Brain pericyte (primary cell): ENCODE measurements at regions not wholly inside any gene's neighbourhood (a gene's known extent, or its start where the extent isn't known, plus 50 kb on each side); places are given as distances from the start of the nearest gene placed in this dataset.
"Not testable (repeated sequence)": the region's sequence is repeated elsewhere in the genome, so short reads cannot be mapped to it uniquely, and the experiment has no call there.

Experiments used
- DNase-seq: peaks from one replicate; pipeline ENCODE4 v3.0.0-alpha.2; 2012; ENCODE audit warnings: low read depth, low spot score

DNA sequence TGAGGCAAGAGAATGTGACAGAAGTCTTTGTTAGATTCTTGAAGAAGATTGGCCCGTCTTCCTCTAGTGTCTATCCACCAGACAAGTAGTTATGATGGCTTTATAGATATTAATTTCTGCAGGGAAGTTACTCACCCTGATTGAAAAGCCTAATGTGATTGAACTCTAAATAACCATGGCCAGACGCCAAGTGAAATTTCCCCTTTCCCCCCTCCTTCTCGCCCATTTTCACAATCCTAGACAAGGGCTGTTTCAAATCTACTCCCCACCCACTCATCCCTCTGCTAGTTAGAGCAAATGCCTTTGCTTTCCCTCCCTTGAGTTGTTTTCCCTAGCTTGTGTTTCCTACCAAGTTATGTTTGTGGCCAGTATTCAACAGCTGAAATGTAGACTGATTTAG lies 182.5 kb downstream of the TMEM167A start:
- no peak for DNase-seq

DNA sequence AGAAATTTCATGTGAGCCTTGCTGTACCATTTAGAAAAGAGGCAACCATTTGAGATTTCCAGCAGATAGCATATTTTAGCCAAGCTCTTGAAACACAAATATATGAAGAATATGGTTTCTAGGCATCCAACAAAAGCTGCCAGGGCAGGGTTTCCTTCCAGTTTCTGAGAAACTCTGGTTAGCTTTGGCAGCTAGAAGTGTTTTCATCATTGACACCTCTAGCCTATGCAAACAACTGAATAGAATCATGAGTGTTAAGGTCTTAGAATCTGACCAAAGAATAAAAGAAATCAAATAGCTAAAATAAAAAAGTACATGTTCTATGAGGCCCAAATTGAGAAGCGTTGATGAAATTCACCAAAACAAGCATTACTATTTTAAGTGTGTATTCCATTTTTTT lies 188.1 kb downstream of the TMEM167A start:
- DNase-seq, result no peak

DNA sequence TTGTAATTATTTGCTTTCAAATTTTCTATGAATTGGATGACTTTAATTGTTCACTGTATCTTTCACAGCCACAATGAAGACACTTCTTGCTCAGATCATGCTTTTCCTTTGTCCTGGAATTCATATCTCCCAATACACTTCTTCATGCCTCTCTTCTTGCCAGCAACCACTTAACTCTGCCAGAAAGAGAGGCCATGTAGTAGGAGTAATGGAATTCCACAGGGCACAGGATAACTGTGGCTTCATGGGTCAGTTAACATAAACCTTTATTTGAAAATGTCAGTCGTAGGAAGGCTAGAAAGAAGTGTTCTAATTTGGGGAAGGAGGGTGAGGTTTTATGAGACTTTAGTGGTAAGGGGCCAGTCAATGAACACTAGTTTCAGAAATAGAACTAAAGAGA lies 190.3 kb downstream of the TMEM167A start:
- no peak for DNase-seq

DNA sequence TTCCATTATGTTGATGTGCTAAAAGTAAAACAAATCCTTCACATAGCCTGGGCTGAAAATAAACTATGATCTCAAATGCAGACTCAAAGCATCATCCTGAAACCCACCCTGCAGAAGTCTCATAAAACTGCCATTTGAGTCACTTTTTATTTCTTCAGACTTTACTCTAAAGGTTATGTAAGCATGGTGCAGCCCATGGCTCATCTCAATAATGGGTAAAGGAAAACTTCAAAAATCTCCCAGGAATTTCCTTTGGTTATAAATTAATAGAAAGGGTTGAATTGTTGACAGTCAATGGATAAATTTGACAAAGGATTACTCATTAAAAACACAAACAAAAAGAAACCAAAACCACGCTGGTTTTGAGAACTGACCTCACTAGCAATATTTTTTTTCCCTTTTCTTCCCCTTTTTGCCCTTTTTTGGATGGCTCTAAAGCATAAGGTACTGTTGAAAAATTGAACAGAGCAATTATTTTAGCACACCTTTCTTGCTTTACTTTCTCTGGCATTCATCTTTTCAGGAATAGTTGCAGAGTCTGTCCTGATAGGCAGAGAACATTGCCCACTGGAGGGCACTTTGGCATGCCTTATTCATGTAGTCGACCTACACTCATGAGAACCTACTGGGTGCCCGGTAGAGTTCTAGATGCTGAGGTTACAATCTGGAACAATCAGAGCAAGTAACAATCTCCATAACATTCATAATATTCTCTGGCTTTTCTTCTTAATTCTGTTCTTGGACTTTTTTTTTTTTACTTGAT lies 191.4 kb downstream of the TMEM167A start:
- DNase-seq, result no peak

DNA sequence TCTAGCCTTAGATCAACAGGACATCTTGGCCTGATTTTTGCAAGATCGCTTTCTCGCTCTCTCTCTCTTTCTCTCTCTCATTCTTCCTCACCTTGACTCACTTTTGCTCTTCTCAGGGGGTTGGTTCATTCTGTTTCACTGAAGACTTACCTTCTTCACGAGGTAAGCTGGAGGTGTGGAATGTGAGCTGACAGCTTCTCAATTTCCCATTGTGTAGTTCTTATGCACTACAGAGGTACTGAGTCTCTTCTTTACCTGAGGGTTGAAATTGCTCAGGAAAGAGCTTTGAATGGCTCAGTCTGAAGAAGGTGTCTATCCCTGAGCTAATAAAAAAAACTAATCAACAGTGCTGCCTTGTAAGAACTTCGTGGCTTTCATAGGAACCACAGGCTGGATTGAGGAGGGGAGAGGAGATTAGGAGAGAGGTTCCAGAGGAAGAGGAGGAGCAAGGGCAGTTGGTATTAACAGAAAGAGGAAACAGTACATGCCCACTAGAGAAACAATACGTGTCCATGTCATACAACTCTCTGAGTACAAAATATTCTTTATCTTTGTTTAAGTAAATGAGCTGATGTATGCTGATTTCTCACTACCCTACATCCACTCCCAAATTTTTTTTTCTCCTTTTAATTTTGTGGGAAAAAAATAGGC lies 192.2 kb downstream of the TMEM167A start:
- no peak for DNase-seq

DNA sequence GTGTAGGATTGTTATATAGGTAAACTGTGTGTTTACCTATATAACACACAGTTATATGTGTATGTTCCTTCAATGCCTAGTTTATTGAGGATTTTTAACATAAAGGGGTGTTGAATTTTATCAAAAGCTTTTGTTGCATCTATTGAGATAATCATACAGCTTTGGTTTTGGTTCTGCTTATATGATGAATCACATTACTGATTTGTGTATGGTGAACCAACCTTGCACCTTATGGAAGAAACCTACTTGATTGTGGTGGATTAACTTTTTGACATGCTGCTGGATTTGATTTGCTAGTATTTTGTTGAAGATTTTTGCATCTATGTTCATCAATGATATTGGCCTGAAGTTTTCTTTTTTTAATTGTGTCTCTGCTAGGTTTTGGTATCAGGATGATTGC lies 194.9 kb downstream of the TMEM167A start:
- DNase-seq, result no peak

DNA sequence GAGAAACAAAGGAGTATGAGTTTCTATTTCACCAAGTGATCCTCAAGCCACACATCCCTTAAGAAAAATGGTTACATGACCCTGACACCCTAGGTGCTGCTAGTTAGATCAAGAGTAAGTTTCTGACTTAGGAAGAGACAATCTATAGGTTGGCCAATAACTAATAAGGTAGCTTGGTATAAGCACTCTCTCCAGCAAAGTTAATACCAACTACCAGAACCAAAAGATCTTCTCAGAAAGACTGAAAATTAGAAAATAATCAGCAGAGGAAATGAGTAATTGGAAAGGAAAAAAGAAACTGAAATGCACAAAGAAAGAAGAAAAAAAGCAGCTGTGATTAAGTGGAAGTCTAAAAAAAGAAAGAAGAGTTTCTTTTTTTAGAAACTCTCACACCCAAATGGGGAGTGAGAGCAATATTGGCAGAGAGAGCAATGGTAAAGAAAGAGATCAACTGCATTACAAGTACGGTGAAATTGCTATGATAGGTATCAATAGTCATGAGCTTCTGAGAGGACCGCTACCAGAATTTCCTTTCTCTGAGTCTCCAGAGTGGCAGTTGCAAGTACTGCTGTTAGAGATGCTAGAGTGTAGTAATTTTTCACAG lies 195.5 kb downstream of the TMEM167A start:
- no peak for DNase-seq

DNA sequence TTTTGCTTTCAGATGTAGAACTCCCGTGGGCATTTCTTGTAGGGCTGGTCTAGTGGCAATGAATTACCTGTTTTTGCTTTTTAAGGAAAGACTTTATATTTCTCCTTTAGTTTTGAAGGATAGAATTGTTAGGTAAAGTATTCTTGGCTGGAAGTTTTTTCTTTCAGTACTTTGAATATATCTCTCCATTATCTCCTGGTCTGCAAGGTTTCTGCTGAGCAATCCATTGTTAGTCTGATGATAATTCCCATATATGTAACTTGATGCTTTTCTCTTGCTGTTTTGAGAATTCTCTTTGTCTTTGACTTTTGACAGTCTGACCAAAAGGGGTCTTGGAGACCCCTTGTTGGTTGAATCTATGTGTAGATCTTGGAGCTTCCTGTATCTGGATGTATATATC lies 198.1 kb downstream of the TMEM167A start:
- DNase-seq, result no peak

DNA sequence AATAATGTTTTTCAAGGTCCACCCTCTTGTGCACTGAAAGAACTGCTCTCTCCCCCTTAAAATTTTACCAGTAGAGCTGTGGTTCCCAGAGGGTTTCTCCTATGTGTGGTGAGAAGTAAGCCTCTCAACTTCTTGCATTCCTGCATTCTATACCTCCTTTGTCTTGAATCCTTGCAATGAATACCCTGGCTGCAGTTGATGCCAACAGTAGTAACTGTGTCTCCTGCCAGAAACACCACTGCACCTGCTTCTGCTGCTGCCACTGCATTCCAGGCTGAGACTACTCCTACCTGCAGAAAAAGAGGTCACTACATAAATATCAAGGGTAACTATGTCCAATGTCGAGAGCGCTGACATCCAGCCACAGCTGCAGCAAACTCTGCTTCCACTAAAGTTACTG lies 203.7 kb downstream of the TMEM167A start:
- no peak for DNase-seq

DNA sequence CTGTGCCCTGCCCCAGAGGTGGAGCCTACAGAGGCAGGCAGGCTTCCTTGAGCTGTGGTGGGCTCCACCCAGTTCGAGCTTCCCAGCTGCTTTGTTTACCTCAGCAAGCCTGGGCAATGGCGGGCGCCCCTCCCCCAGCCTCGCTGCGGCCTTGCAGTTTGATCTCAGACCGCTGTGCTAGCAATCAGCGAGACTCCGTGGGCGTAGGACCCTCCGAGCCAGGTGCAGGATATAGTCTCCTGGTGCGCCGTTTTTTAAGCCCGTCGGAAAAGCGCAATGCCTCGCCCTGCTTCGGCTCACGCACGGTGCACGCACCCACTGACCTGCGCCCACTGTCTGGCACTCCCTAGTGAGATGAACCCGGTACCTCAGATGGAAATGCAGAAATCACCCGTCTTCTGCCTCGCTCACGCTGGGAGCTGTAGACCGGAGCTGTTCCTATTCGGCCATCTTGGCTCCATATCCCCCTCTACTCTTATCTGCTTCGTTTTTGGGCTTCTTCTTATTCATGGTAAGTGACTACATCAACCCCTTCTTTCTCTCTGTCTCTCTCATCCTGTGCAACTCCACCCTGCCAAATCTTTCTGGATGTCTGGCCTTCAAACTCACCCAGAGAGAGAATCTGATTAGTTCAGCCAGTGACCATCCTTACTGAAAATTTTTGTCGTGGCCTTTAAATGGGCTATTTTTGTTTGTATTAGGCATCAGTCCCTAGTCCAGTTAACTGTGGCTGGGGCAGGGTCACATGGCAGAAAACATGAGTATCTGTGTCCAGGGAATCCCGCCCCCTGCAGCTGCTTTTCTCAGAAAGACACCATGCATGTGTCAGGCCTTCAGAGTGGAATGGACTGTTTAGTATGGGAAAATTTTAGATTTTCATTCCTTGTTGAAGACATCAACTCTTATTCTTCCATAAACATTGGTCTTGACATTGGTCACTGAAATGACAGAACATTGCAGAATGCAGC lies 204.6 kb downstream of the TMEM167A start:
- not testable (repeated sequence) for DNase-seq

DNA sequence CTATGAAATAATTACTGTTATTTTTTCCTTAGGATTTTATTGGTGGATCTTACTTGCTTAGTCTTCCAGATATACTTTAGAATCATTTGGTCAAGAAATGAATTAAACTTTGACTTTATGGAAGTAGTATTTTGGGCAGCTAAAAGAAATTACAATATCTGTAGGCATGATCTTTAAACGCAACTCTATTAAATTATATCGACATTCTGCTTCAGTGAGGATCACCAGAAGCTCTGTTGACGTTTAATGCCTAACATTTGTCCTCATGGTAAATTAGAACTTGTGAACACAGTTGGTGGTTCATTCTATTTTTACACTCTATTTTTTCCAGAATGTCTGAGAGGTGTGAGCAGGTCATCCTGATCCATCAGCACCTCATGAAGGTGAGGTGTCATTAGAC lies 211.6 kb downstream of the TMEM167A start:
- no peak for DNase-seq

DNA sequence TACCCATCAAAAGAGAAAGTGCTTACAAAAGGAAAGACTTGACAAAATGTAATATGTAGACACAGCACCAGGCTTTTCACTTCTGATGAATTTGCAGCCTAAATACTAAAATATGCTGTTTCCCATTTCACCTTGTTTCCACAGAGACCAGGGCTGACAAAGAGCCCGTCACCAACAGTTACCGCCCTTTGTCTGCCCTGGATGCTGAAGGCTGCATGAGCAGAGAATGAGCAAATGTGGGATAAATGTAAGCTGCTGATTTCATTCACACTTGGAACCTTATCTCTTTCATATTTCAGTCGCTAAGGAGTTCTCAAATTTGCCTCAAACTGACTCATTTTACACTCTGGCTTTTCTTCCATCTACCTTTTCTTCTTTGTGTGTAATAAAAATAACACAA lies 213.9 kb downstream of the TMEM167A start:
- DNase-seq, result no peak

DNA sequence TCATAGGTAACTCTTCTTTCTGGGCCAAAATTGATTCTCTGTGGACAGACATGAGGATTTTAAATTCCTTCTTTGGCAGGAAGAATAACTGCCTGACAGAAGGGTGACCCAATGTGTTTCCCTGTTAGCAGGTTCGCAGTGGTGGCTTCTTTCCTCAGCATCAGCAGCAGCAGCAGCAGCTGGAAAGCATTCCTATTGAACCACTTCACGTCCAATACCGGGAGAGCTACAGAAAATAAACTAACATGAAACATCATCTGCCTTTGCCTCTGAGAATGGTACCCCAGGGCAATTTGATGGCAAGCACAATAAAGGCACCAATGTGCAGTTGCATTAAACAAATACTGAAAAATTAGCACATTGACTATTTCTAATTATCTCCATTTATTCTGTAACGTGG lies 214.5 kb downstream of the TMEM167A start:
- no peak for DNase-seq

DNA sequence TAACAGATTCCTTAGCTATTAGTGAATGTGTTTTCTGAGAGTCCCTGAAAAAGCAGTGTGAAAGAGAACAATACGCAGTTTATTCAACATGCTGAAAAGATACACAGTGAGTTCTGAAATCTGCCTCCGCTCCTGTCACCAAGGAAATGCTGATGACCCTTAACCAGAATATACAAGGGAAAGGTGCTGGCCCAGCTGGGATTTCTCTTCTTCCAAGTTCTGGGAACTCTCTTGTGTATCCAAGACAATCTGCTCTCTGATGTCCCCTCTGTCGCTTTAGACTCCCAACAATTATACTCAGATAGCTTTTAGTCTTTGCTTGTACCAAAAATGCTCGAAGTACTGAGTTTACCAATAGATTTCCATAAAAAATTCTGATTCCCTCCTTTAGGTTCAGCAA lies 214.9 kb downstream of the TMEM167A start:
- no peak for DNase-seq

DNA sequence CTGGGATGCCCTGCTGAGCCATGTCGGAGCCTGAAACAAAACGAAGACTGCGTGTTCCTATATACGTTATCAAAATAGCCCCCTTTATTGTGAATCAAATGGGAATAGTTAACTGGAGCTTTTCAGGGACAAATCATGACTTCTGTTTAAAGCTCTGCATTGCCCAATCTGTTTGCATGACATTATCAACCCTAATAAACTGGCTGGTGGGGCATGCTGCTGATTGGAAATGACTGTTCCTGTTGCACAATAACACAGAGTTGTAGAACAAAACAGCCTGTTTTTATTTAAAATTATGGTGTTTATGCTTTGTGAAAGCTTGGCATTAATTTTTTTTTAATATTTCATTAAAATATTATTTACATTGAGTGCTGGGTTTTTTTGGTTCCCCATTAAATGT lies 215.5 kb downstream of the TMEM167A start:
- no peak for DNase-seq

DNA sequence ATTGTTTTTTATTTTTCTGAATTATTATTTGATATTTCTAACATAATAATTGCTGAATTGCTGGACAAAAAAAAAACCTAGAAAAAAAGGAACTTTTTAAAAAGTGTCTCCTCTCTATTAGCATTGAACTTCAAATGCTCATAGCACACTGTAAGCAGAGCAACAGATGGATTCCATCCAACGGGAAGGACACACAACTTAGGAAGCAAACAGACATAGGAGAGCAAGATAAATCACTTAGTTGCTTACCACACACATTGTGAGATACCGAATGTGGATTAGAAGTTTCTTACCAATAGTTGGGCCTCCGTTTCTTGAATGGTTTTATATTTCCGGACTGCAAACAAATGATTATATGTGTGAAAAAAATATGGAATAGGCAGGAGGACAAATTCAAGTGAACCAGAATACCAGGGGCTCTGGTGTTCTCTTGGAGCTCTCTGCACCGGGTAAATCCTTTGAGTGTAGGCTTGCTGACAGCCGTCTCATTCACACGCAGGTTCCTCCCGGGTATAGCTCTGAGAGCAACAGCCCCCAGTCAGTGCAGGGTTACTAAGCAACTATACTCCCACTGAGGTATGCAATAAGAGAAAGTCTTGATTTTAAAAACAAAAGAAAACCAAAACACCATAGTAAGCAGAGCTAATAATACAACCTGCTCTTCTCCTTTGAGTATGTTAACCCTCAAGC lies 217.6 kb downstream of the TMEM167A start:
- no peak for DNase-seq

DNA sequence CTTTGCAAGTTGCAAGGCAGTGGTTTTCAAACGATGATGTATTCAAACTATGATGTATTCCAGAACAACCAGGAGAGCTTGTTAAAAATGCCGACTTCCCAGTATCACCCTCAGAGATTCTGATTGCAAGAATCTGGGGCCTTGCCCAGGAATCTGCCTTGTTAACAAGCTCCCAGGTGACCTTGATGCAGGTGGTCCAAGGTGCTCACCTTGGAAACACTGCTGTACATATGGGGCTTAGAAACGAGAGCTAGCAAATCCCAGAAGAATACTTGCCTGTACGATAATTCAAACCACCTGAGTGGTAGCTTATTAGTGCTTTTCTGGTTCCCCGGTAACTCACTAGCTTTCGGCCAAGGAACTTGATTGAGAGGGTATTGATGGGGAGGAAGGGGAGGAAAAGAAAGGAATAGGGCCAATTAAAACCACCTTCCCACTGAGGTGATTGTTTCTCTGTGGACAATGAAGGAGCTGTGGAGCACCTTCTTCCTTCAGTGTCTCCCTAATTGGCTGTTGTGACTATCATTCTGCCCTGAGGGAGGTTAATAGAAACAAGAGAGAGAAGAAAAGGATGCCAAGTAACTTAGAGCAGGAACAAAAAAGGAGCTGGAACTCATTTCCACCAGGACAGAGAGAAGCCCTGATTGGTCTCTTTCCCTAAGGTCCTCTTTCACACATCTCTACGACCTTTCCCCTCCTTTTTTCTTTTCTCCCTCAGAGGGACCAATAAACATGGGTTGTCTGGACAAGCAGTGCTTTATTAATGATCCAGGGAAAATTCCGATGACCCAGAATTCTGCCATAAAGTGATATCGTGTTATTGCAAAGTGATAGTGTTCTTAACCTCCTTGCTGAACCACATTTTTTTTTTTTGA lies 218.8 kb downstream of the TMEM167A start:
- DNase-seq, result no peak

DNA sequence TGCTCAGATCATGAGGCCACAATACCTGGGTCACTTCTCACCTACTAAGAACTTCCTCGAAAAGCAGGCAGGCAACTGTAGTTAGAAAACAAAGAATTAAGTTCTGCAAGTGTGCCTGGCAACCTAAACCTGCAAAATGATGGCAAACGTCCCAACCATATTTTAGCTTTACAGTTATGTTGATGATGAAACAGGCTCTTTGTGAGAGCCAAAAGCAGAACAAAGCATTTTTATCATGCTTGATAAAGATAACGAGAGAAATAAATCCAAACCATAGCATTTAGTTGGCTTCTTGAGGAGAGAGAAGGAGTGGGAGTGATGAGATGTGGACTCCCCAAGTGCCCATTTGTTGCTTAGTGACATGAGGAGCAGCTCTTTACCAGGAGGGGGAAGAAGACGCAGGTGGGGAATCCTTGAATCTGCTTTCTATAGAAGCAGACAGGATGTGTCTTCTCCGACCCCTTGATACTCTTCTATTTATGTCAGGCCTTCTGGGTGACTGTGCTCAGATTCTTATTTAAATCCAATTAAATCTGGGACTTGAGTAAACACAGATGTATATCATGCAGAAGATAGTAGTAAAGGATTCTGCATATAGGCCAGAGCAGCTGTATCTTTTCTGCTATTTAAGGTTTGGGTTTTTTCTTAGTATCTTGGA lies 221.2 kb downstream of the TMEM167A start:
- DNase-seq, result no peak

DNA sequence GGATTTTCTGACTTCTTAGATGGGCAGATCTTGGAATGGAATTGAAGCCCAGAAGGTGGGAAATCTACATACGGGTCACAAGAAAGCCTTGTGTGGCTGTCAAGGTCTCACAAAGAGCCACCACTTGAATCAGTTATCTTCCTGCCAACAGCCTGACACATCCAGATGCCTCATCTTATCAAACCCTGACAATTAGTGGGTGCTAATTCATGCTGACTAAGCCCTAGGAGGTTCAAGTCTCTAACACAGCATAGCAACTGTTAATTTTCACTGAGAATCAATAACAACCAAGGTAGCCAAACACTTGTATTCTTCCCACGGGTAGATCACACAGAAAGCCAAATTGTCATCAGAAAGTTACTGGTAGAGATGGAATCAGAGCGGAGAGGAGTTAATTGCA lies 222.2 kb downstream of the TMEM167A start:
- no peak for DNase-seq

DNA sequence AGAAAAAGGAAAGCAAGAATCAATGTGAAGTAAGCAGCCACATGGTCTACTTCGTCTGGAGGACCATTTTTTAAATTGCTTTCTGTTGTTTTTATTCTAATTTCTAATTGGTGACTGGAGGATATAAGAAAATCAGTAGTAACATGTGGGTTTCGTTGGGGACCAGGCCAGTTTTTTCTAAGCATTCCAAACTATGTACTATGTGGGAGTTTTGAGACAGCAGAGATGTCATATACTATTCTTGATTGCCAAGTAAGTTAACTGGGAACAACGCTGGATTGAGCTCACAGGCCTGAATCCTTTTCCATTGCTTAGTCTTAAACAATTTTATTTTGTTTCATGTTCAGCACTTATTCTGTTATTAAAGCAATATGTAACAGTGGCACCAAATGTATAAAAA lies 225.7 kb downstream of the TMEM167A start:
- no peak for DNase-seq
